ENCODE measurements at regions not wholly inside any gene's neighbourhood (a gene's known extent, or its start where the extent isn't known, plus 50 kb on each side); places are given as distances from the start of the nearest gene placed in this dataset.

DNA sequence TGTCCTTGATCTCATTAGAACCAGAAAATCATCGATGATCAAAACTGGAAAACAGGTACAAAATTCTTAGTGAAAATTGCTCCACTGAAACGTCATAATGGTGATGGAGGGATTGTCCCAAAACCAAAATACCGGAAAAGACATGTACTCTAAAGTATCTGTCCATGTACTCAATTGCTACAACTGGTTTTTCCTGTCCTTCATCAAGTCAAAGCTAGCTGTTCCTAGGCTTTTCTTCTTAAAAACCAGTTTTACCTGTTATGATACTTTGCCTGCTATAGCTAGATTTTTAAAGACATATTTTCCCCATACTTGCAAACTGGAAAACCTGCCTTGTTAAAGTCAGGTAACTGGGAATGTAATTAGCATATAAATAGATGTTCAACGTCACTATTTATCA, 50.5 kb upstream of the LRRC1 start:
- TF ChIP-seq, protein P1, sequence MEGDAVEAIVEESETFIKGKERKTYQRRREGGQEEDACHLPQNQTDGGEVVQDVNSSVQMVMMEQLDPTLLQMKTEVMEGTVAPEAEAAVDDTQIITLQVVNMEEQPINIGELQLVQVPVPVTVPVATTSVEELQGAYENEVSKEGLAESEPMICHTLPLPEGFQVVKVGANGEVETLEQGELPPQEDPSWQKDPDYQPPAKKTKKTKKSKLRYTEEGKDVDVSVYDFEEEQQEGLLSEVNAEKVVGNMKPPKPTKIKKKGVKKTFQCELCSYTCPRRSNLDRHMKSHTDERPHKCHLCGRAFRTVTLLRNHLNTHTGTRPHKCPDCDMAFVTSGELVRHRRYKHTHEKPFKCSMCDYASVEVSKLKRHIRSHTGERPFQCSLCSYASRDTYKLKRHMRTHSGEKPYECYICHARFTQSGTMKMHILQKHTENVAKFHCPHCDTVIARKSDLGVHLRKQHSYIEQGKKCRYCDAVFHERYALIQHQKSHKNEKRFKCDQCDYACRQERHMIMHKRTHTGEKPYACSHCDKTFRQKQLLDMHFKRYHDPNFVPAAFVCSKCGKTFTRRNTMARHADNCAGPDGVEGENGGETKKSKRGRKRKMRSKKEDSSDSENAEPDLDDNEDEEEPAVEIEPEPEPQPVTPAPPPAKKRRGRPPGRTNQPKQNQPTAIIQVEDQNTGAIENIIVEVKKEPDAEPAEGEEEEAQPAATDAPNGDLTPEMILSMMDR (IDR thresholded peaks at IDR 0.05), result no peak
- no peak for TF ChIP-seq POLR2A (IDR thresholded peaks at IDR 0.05)
